GM21786 (cell line): ENCODE measurements at regions not wholly inside any gene's neighbourhood (a gene's known extent, or its start where the extent isn't known, plus 50 kb on each side); places are given as distances from the start of the nearest gene placed in this dataset.
A peak's percentile ranks its signal among the peaks of the same experiment; 100 is the strongest.

ENCODE experiments used
- ATAC-seq: cut with Tn5 transposase; IDR thresholded peaks from one replicate; pipeline ENCODE4 v1.9.1; 2021; ENCODE audit not compliant: unreplicated experiment

DNA sequence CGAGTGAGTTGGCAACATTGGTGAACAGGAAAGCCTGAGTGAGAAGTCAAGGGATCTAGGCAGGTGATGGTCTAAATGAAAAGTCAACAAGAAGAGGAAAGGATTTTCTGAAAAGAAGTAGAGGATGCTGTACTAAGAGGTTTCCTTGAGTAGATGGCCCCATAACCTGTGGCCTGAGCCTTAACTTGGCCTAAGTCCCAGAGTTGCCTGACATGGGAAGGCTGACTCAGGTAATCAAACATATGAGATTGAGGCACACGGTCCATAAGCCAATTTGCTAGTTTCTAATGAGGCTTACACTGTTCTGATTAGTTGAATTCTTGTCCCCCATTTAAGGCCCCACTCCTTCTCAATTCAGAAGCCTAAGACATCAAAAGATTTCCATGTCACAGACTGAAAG, 262.5 kb upstream of the LMCD1 start:
- no peak for ATAC-seq

GRCh38 chr3:8239718-8240695, 261.6 kb upstream of the LMCD1 start:
- peak; percentile 87 for ATAC-seq

- ATAC-seq = no peak
These were observed 255.6 kb upstream of the LMCD1 start for GRCh38 chr3:8246070-8246469.

GRCh38 chr3:8253201-8253600, 248.4 kb upstream of the LMCD1 start:
- no peak for ATAC-seq

GRCh38 chr3:8254489-8254888, 247.1 kb upstream of the LMCD1 start:
- no peak for ATAC-seq

- ATAC-seq = no peak
These were observed 245.9 kb upstream of the LMCD1 start for GRCh38 chr3:8255725-8256124.

DNA sequence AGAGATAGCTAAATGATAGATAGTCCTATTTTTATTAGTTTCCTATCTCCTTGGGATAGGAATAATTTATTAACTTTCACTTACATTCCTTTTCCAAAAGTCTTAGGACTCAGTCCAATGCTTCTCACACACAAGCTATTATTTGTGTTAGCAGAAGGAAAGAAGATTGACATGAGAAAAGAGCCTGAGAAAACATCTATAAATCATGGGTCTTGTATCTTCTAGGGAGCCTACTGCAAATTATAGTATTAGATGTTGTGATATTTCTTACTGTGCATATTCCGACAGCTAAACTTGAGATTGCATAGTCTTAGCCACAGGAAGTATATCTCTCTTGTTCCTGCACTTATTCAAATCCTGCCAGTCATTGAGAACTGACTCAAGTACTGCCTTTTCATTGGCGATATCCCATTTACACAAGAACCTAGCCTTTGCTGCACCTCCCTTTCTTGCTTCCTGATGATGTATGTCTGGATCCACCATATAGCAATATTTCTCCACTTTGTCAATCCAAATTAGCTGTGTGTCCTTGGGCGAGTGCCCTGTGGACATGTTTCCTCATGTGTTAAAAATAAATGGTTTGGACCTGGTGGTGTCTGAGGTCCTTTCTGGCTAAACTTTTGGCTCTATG, 245.1 kb upstream of the LMCD1 start:
- ATAC-seq = no peak

GRCh38 chr3:8261018-8261417, 240.6 kb upstream of the LMCD1 start:
- ATAC-seq = no peak

DNA sequence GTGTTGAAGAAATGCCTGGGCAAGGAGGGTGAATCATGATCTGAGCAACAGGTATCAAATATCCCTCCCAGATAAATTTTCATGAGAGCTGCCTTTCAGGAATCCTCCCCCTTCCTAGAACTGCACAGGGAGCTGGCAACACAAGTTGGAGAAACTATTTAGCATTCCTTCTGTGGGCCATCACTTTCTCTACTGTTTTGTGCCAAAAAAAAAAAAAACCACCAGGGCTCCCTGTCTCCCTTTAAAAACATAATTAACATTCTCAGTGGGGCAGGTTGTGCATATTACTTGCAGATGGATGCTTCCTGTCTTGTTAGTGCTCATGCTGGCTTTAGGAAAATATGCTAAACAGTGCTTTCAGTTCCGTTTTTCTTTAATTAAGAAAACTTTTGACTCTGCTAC, 234.9 kb upstream of the LMCD1 start:
- no peak for ATAC-seq

GRCh38 chr3:8273479-8273878, 228.1 kb upstream of the LMCD1 start:
- no peak for ATAC-seq

- no peak for ATAC-seq
These were observed 225.6 kb upstream of the LMCD1 start for GRCh38 chr3:8276056-8276455.

- no peak for ATAC-seq
These were observed 225.1 kb upstream of the LMCD1 start for GRCh38 chr3:8276506-8276905.

- ATAC-seq = no peak
These were observed 223.2 kb upstream of the LMCD1 start for GRCh38 chr3:8278448-8278847.

DNA sequence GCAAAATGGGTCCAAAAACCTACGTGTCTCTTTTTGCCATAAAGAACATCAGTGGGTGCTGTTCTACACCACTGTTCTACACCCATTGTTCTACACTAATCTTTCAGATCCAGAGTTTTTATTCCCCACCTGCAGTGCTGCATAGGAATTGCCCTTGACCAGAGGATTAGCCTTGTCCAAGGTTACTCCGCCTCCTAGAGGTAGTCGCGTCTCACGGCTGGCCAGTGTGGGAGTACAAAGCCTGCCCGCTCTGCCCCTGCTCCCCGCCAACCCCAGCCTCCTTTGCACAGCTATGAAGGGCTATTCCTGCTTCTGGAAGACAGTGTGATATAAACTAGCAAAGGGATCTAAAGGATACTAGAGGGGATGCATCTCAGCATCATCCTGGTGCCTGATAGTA, 222.1 kb upstream of the LMCD1 start:
- no peak for ATAC-seq

DNA sequence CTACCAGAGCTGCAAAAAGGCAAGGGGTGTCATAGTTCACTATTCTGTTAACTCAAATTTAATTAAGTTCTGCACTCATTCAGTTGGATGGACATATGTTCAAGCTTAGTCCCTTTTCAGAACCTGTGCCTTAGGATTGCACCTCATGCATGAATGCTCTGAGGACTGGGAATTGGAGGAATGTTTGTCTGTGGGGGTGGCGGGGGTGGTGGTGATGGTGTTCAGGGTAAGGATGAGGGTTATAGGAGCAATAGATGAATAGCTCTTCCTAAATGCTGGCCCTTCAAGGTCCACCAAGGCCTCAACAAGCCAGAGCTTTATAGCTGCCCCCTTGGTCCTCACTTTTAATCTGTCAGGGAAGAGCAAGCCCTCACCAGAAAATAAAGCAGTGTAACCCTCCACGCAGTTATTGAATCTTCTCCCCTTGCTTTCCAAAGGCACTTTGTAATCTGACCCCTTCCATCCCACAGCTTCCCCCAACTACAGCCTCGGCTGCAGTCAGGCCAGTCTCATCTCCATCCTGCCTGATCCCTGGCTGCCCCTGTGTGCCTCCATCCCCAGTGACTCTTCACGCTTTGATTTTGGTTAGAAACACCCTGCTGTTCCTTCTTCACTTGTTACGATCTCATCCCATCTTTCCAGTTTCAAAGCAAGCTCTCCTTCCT, 221.6 kb upstream of the LMCD1 start:
- ATAC-seq = no peak

- no peak for ATAC-seq
These were observed 219.0 kb upstream of the LMCD1 start for GRCh38 chr3:8282541-8283165.

DNA sequence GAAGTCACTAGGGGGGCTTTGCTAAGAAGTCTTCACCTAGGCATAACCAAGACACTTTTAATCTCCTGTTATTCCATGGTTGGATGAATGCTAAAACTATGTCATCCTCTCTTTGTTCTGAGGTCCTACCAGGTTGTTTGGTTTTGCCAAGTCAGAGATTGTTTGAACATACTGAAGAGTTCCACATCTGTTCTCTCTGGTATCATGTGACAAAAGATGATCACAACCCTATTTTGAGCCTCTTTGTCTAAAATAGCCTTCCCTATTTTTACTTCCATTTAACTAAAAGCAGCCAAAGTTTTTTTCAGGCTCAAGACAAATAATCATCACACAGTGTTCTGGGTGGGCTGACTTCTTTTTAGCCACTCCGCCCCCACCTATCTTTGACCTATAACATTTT, 218.4 kb upstream of the LMCD1 start:
- no peak for ATAC-seq

GRCh38 chr3:8286086-8286485, 215.5 kb upstream of the LMCD1 start:
- ATAC-seq = no peak

- no peak for ATAC-seq
These were observed 214.9 kb upstream of the LMCD1 start for GRCh38 chr3:8286749-8287148.

DNA sequence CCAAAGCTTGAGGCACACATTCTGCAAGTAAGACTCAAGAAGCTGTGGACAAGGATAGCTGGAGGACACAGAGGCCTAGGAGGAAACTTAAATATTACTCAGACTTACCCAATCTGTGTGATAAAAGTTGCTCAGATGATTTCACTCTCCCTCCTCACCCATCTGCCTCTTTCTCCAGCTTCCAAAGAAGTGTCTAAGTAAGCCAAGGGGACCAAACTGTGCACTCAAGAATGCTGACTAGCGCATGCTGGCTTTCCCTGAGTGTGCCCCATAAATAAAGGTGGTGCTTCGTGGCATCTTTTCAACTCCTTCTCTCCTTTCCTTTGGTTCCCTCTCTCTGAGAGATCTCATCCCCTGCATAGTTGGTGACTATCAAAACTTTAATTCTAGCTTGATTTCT, 211.0 kb upstream of the LMCD1 start:
- no peak for ATAC-seq

DNA sequence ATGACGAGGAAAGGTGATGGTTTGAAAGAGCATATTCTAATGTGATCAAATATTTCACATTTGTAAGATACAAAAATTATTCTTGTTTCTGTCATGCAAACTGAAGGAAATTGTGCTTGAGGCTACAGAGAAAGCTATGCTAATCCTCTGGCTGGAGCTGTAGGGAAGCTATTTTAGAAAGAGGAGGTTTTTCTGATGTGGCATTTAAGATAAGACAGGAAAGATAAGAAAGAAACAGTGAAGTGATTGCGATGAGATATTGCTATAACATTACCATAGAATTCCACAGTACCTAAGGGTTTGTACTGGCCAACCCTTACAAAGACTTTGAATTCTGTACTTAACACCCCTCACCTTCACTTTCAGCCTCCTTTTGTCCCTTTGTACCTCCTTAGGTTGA, 205.2 kb upstream of the LMCD1 start:
- no peak for ATAC-seq
